Stomach (tissue), 4 donors: ENCODE measurements at regions not wholly inside any gene's neighbourhood (a gene's known extent, or its start where the extent isn't known, plus 50 kb on each side); places are given as distances from the start of the nearest gene placed in this dataset.

Experiments
- EP300 ChIP-seq: sonication (generic); formaldehyde crosslinking; IDR thresholded peaks from one replicate; pipeline ENCODE4 v1.6.1; 2017; ENCODE audit warnings: antibody characterized with exemption
- POLR2A ChIP-seq, 4 donors: fragments of 450-650 bp; IDR thresholded peaks; one replicate each; pipeline ENCODE4 v1.6.1; 2016; ENCODE audit warnings: antibody characterized with exemption in 4 of 4, control low read depth in 2 of 4, mild to moderate bottlenecking in 1 of 4, moderate library complexity in 1 of 4
- POLR2AphosphoS5 ChIP-seq, 3 donors: sonication (generic); formaldehyde crosslinking; IDR thresholded peaks; one replicate each; pipeline ENCODE4 v1.6.1; 2016; ENCODE audit warnings: antibody characterized with exemption in 3 of 3
- TF ChIP-seq, protein P1 (sequence below), 7 experiments: fragments of 450-650 bp in 4 of 7; fragments of 200-600 bp in 3 of 7; sonication (generic) in 3 of 7; IDR thresholded peaks; one replicate each; pipeline ENCODE4 v1.5.1; 2016 to 2019; ENCODE audit warnings: antibody characterized with exemption in 7 of 7, control low read depth in 2 of 7, mild to moderate bottlenecking in 1 of 7

DNA sequence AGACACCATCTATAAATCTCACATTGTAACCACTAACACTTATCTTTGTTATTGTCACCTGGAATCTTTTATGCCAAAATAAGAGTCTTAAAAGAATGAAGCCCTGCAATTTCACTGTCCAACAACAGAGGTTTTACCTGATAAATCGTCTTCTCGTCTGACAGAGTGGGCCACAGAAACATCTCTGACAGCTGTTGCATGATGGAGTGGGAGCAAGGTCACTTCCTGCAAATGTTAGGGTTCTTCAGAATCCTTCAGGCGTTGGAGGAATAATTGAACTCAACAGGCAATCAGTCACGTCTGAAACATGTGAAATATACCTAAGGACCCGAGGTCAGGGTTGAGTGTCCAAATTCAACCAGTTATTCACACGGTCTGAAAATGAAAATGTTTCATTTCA lies 353.6 kb downstream of the TRIML1 start:
- TF ChIP-seq POLR2AphosphoS5 (IDR thresholded peaks at IDR 0.05) = no peak
- TF ChIP-seq, protein P1, sequence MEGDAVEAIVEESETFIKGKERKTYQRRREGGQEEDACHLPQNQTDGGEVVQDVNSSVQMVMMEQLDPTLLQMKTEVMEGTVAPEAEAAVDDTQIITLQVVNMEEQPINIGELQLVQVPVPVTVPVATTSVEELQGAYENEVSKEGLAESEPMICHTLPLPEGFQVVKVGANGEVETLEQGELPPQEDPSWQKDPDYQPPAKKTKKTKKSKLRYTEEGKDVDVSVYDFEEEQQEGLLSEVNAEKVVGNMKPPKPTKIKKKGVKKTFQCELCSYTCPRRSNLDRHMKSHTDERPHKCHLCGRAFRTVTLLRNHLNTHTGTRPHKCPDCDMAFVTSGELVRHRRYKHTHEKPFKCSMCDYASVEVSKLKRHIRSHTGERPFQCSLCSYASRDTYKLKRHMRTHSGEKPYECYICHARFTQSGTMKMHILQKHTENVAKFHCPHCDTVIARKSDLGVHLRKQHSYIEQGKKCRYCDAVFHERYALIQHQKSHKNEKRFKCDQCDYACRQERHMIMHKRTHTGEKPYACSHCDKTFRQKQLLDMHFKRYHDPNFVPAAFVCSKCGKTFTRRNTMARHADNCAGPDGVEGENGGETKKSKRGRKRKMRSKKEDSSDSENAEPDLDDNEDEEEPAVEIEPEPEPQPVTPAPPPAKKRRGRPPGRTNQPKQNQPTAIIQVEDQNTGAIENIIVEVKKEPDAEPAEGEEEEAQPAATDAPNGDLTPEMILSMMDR (IDR thresholded peaks at IDR 0.05) = no peak
- no peak for TF ChIP-seq EP300
- no peak for TF ChIP-seq POLR2A (IDR thresholded peaks at IDR 0.05)
